ENCODE measurements at regions not wholly inside any gene's neighbourhood (a gene's known extent, or its start where the extent isn't known, plus 50 kb on each side); places are given as distances from the start of the nearest gene placed in this dataset.

GRCh38 chr3:107206945-107207344, 170.3 kb upstream of the CCDC54 start:
- TF ChIP-seq CTCF (conservative IDR thresholded peaks at IDR 0.05 in 1 of 2, IDR thresholded peaks at IDR 0.05 in 1 of 2; ENCODE audit: extremely low read depth in 1 of 2, insufficient read depth in 1 of 2, low read depth in 1 of 2, low read length in 2 of 2) (no peak), EZH2 (IDR thresholded peaks at IDR 0.05; ENCODE audit: borderline replicate concordance, low read length) (no peak)

Measured in mammary epithelial cell (primary cell).